ENCODE measurements at regions not wholly inside any gene's neighbourhood (a gene's known extent, or its start where the extent isn't known, plus 50 kb on each side); places are given as distances from the start of the nearest gene placed in this dataset.

DNA sequence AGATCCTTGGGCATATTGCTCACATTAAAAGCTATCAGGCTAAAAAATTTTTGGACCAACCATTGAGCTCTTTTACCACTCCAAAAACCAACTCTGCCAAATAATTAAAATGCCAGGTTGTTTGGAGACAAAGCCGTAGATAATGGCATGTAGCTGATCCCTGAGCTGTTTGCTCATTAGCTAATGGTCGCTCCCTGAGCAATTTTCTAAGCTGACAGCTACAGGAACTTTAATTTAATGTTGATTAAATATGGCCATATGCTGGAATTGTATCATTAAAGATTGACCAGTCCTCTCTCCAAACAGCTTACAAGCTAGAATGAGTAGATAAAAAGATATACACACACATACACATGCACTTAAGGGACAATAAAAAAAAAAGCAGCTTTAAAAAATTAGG is 216.2 kb upstream of the ARHGAP20 start:
- no peak for DNase-seq (ENCODE audit: low read depth, low spot score)

DNA sequence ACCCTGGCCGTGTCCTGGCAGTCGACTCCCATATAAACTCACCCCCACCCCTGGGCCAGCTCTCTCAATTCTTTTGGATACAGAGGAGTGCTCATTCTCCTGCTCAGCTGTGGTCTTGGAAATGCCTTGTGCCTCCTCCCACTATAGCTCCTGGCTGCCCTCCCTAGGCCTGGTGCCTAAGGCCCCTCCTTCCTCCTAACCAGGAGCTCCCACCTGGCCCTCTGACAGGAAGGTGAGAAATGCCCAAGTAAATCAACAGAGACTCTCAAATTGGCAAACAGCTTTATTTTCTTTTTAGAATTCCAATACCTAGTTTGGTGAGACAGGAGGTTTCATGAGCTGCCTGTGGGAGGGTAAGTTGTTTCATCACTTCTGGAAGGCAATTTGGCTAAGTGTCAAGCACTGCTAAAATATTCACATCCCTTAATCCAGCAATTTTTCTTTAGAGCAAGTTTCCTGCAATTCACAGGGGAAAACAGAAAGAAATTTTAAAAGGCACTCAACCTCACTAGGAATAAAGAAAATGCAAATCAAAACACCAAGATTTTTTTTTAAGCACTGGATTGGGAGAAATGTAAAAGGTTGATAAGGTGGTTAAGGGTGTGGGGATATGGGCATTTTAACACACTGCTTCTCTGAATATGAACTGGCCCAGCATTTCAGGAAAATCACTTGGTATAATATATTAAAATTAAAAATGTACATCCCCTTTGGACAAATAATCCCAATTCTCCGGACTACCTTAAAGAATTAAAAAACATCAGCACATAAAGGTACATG is 209.7 kb upstream of the ARHGAP20 start:
- peak; percentile 83 for DNase-seq (ENCODE audit: low read depth, low spot score)

DNA sequence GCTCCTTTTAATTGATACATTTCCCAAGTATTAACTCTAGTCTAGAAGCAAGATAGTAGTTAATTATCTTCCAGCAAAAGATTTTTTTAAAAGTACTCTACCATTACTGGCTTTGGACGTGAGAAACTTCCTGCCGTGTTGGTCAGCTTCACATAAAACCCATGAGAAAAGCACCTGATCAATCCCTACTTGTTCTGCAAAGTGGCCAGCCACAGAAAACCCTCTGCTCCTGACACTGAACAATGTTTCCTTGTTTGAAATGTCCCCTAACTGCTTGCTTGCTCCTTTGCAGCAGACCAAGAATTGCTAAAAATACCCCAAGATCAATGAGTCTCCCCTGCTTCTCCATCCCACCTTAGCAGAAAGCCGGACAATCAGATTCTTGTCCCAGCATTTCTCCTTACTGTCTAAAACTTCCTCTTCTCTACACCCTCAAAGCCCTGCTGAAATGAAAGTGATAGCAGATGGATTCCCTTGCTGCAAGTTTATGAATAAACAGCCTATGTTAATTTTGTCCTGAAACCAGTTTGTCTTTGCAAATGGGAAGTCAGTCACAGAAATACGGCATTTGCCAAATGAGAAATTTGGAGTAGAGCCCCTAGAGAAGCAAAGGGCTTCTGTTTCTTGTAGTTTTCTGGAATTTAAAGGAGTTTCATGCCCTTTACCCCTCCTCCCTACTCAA is 207.1 kb upstream of the ARHGAP20 start:
- no peak for DNase-seq (ENCODE audit: low read depth, low spot score)

DNA sequence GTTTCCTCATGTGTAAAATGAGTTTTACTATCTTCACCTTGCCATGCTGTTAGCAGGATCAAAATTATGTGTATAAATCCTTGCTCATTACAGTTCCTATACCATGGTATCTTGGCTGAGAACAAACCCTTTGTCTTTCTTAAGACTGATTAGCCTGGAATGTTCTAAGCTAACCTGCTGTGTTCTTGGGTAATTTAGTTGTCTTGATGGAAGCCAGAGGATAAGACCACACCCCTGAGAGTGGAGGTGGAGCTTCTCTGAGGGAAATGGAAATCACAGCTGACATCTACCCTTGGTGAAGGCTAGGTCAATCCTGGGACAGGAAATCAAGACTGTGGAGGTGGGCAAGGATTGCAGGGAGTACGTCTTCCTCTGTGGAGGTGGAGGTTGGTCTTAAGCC is 206.1 kb upstream of the ARHGAP20 start:
- DNase-seq (ENCODE audit: low read depth, low spot score): no peak

DNA sequence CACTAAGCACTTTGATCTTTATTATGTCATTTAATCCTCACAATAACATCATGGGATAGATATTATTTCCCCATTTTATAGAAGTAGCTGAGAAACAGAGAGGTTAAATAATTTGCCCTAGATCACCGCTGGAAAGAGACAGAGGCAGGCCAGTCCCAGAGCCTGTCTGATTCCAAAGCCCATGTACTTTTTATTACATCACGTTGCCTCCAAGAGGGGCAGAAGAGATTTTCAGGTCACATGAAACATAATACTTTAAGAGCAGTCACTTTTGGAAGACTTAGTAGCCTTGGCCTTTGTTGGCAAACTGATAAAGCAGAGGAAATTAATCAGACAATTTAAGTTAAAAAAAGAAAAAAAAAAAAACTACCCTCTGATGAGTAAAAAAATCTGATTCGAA is 200.2 kb upstream of the ARHGAP20 start:
- no peak for DNase-seq (ENCODE audit: low read depth, low spot score)

DNA sequence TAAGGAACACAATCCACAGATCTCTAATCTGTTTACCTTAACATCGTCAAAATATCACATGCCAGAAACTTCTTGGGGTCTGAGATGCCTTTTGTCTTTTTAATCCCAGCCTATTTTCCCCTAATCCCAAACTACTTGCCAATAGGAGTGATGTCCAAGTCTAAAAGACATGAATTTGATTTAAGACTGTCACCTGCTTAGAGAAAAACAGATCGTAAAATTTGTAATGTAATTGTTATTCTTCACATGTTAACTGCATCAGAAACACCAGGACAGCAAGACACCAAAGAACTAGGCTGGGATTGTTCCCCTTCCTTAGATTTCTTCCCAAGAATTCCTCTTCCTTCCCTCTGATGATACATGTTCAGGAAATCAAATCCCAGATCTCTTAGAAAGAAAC is 198.1 kb upstream of the ARHGAP20 start:
- DNase-seq (ENCODE audit: low read depth, low spot score): no peak

DNA sequence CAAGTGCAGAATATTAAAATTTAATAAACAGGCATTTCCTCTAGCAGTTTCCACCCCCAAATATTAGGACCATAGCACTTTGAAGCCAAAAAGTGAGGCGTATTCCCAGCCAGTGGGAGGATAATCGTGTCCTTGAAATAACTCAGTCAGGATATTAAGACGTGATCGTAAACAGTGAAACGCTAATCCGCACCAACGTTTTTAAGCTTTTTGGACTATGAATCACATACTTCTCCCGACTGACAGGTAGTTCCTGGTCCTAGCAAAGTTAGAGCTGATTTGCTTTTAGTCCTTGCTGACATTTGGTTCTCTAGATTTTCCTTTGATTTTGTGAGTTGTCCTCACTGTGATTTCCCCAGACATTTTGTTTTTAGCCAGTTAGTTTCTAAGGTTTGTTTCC is 197.1 kb upstream of the ARHGAP20 start:
- DNase-seq (ENCODE audit: low read depth, low spot score): no peak

DNA sequence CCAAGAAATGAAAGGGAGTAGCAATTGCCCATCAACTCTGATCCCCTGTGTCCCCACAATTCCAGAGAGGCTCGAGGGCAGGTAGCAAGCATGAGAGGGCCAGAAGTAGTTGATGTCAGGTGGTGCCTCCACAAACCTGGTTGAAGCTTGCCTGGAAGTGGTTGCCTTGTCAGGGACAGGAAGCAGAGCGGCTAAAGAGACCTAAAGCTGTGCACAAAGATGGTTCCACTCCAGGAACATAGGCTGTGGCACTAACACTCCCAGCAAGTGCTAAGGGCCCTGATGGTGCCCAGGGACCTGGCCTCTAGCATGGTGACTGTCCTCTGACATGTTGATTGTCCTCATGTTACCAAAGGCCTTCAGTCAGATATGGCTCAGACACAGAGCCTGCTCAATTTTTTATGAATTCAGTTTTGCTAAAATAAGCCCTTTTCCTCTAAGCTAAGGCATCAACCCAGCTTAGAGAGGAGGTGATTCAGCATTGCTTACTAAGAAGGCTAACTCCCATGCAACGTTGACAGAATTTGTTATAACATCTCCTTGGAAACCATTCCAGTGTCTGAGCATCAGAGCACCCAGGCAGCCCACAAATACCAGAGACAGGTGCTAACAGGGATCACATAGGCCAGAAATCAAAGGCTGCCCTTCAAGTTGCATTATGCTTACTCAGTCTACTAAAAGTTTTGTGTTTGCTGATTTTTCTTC is 196.3 kb upstream of the ARHGAP20 start:
- DNase-seq (ENCODE audit: low read depth, low spot score): peak; percentile 91

DNA sequence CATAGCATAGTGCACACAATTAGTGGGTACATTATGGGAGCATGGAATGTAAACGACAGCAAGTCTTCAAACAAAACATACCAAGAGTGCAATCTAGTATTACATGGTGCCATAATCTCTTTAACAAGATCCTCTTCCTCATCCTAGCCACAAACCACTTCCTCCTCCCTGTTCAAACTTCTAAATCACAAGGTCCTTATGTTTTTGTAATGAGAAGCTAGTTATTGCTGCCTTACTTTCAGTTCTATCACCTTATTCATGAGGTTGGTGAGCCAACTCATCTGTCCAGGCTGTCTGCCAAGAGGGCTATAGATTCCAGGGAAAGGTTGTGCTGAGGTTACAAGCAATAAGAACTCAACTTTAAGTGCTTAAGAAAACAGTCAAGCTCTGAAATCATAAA is 195.4 kb upstream of the ARHGAP20 start:
- DNase-seq (ENCODE audit: low read depth, low spot score): peak; percentile 94

DNA sequence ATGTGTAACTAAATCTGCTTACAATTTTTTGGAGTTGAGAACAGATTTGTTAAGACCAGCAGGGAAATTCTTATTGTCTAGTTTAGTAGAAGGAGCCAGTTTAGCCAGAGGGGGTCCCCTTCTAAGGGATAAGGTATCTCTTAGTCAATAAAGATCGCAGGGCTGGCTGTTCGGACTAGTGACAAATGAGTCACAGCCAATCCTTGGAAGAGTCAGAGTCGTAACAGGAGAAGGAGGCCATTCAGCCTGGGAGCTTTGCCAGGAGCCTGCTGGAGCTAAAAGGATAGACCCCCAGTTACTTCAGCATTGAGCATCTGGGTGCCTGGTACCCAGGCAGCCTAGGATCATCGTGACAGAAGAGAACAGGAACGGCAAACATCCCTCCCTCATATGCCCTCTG is 191.6 kb upstream of the ARHGAP20 start:
- DNase-seq (ENCODE audit: low read depth, low spot score): peak; percentile 58

DNA sequence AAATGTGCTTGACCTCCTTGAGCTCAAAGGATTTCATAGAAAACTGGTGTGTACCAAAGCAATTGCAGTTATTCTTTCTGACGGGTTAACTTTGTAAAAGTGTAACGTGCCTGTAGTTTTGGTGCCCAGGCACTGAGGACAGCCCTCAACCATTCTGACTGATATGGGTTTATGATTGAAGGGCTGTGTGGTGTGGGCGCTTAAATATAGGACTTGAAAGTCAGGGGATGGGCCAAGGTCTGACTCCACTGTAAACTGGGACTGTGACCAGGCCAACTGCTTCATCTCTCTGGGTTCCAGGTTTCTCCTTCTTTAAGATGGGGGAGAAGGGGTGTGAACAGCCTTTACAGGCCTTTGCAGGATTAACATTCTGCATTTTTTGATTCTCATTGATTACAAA is 191.1 kb upstream of the ARHGAP20 start:
- DNase-seq (ENCODE audit: low read depth, low spot score): no peak

DNA sequence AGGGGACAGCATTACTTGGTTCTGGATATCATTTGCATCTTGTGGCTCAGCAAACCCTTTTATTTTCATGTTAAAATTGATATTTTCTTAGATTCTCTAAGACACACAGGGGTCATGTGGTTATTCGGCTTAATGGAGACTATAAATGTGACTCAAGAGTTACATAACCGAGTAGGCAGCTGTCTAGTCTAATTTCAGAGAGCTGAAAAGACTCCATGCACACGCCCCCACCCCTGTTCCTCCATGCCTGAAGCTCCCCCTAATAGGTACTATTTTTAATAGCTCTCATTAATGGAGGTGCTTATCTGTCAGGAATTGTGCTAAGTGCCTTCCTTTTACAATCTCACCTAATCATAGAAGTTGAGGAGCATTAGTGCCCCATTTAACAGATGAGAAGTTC is 189.2 kb upstream of the ARHGAP20 start:
- no peak for DNase-seq (ENCODE audit: low read depth, low spot score)

DNA sequence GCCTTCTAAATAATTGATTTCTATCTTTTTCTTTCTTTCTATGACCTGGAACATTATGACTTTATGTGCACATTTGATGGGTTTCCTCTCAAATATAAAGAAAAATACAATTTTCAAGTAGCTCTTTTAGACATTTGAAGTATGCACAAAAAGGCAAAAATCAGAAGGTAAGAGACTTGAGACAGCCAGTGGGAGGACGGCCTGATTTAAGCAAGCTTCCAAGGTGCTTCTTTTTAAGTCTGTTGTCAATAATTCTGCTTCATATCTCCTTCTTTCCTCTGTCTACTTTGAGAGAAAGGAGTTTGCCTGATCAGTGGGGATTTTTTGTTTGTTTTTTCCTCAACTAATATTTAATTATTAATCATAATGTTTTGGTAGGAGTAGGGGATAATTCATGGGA is 188.2 kb upstream of the ARHGAP20 start:
- DNase-seq (ENCODE audit: low read depth, low spot score): no peak

DNA sequence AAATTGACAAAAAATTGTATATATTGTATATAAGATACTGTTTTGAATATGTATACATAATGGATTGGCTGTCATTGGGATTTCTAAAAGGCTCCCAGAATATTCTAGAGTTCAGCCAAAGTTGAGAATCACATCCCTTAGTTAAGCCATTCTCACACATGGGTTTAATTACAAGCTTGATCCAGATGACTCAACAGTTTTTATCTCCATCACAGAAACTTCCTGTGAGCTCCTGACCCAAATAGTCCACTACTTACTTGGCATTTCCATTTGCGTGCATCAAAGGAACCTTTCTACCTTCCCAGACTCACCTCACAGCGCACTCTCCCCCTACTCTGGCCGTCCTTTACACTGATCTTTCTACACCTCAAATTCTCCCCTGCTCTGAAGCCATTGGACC is 184.8 kb upstream of the ARHGAP20 start:
- DNase-seq (ENCODE audit: low read depth, low spot score): peak; percentile 36

DNA sequence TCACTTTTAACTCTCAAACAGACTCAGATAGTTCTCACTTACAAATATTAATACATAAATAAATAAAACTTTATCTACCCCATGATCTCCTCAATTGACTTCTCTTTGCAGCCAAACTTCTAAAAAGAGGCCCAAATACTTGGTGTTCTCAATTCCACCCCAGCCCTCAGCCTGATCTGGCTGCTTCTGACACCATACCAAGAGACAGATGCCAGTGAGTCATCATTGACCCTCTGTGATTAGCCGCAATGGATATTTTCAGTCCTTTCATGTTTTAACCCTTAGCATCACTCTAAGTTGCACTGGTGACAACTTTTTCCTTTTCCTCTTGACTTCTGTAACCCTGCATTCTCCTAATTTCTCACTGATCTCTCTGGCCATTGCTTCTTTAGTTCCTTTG is 184.1 kb upstream of the ARHGAP20 start:
- DNase-seq (ENCODE audit: low read depth, low spot score): peak; percentile 79

DNA sequence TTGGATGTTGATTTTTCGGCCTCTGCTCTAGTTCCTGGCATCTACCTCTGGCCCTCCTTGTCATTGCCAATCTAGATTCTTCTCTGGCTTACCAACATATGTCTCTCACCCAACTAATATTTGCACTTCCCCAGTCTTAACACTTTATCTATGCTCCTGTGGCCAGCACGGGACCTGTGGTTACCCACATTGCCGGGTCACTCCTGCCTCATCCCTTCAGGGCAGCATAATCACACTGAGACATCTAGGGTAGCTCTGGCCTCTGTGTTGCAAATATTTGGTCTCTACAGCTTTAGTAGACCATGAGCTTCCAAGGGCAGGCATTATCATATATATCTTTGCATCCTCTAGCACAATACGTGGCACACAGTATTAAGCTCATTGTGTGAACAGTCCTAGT is 182.0 kb upstream of the ARHGAP20 start:
- no peak for DNase-seq (ENCODE audit: low read depth, low spot score)

DNA sequence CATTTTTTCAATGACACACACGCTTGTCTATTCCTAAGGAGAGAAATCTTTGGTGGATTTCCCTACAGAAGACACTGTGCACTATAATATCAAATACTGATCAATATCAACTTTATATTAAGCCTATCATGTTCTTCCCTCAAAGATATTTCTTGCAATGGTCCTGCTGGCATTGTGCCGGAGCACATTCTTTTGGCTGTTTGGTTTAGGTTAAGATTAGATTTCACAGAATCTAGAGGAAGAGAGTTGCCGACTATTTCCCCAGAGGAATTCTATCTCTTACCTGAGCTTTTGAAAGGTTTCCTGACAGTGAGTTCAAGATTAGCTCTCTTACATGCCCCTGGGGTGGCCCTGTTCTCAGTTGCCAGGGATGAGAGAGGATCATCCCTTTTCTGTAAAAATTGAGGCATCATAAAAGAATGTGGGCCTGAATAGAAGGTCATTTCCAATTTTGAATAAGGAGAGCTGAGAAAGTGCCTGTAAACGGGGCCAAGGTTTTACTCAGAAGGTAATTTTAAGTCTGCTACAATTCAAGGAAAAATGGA is 180.6 kb upstream of the ARHGAP20 start:
- DNase-seq (ENCODE audit: low read depth, low spot score): peak; percentile 31

DNA sequence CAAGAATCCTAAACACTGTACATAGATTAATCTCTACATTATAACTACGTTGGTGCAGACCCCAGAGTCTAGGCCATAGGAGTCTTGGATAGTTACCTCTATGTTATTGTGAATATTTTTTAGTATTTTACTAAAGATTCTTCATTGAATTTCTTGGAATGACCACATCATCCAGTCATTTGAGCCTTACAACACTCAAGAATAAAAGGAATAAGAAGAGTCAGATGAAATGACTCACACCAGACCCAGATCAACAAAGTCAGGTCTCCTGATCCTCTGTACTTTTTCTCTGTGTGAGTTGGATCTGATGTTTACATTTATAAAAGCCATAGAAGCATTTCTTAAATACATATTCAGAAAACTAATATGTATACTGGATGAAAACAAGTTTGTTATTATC is 179.2 kb upstream of the ARHGAP20 start:
- DNase-seq (ENCODE audit: low read depth, low spot score): peak; percentile 44

DNA sequence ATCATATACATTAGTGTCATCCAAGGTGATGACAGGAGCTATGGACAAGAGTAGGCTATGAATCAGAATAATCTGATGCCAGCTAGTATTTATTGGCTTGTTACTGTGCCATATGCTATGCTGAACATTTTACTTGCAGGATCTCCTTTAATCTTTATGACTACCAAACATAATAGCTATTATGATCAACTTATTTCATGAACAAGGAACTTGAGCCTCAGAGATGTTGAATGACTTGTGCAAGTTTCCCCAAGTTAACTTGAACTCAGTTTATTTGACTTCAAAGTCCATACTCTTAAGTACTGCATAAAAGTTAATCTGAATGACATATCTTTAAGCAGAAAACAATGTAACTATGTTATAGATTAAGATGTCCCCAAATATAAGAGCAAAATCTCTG is 178.8 kb upstream of the ARHGAP20 start:
- no peak for DNase-seq (ENCODE audit: low read depth, low spot score)

DNA sequence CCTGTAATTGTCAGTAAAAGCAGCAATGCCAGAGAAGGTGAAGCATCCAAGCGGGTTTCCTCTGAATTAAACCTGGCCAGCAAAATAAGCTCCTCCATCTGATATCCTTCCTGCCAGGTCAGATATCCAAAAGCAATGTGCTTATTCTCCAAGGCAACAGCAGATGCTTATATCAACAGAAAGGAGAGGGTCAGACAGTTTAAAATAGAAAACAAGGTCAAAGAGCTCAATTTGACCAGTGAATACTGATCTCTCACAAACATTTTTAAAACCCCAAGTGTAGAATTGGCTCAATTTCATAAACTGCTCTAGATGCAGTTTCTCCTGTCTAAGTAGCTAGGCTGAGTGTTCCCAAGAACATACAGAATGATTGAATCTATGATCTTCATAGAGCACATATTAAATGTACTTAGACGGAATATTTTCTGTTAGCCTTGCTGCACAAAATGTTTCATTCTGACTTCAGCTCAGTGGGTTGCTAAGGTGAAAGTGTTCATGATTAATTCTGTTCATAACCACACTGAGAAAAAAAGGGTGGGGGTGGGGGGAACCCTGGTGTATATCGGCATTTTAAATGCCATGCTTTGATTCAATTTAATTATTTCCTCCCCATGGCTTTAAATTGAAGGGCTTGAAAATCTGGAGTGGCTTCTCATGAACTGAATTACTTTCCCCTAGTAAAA is 174.2 kb upstream of the ARHGAP20 start:
- no peak for DNase-seq (ENCODE audit: low read depth, low spot score)

DNA sequence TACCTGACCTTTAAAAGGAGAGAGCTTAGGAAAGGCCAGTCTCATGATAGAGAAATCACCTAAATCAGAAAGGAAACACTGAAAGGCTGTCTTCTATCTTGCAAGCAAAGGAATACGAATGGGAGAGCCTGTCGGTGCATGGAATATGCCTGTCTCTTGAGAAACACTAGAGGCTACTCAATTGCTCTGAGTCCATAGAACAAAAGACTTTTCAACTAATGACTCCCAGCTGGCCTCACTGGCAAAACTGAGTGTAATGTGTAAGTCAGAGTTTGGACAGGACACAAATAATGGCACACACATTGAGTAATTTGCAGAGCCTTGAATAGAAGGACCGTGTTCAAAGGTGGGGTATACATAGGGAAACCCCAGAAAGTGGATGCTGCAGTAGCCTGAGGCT is 171.0 kb upstream of the ARHGAP20 start:
- DNase-seq (ENCODE audit: low read depth, low spot score): no peak

DNA sequence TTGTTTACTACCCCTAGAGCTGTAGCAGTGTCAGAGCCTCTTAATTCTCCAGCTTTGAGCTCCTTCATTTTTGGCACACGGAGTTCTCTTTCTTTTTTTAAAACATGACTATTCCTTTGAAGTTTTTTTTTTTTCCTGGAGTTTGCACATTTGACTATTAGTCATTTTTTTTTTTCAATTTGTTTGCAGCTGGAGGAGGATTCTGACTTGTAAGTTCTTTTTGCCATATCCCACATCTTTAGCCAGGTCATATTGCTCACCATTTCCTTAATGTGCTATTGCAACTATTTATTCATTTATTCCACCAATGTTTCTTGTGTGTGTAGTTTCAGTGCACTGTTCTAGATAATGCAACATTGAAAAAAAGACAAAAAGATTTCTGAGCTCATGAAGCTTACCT is 166.3 kb upstream of the ARHGAP20 start:
- no peak for DNase-seq (ENCODE audit: low read depth, low spot score)
